Transverse colon (tissue), 4 donors: ENCODE measurements at regions not wholly inside any gene's neighbourhood (a gene's known extent, or its start where the extent isn't known, plus 50 kb on each side); places are given as distances from the start of the nearest gene placed in this dataset.

Experiments
- DNase-seq: peaks from one replicate; pipeline ENCODE4 v3.0.0-alpha.2; 2019
- H3K27ac ChIP-seq, 4 donors: fragments of 200-600 bp; sonication (generic); 2 replicates each; pipeline ENCODE4 v1.5.1; 2016 to 2018; ENCODE audit warnings: inconsistent platforms in 4 of 4
- H3K27me3 ChIP-seq: fragments of 200-600 bp; sonication (generic); 2 replicates; pipeline ENCODE4 v1.5.1; 2017; ENCODE audit warnings: inconsistent platforms
- H3K36me3 ChIP-seq, 4 donors: fragments of 200-600 bp; sonication (generic); 2 replicates each; pipeline ENCODE4 v1.5.1; 2017 to 2019; ENCODE audit warnings: inconsistent platforms in 4 of 4
- H3K4me1 ChIP-seq, 4 donors: fragments of 200-600 bp; sonication (generic); 2 replicates each; pipeline ENCODE4 v1.5.1; 2017 to 2020; ENCODE audit warnings: inconsistent platforms in 4 of 4
- H3K4me3 ChIP-seq, 4 donors: fragments of 200-600 bp; sonication (generic); 1 replicate in 1 of 4; 2 replicates in 3 of 4; pipeline versions ENCODE4 v1.5.1 to v1.6.1; 2017 to 2019; ENCODE audit warnings: inconsistent platforms in 4 of 4
- H3K9me3 ChIP-seq, 2 donors: fragments of 200-600 bp; sonication (generic); 2 replicates each; pipeline ENCODE4 v1.5.1; 2017 to 2019; ENCODE audit warnings: inconsistent platforms in 2 of 2
- CTCF ChIP-seq, 5 experiments: fragments of 200-600 bp in 3 of 5; fragments of 450-650 bp in 2 of 5; sonication (generic) in 3 of 5; IDR thresholded peaks; 1 replicate in 2 of 5; 2 replicates in 3 of 5; pipeline ENCODE4 v1.5.1; 2016 to 2017; ENCODE audit warnings: antibody characterized with exemption in 5 of 5, inconsistent platforms in 3 of 5, mild to moderate bottlenecking in 2 of 5, moderate library complexity in 1 of 5
- EP300 ChIP-seq: sonication (generic); formaldehyde crosslinking; IDR thresholded peaks from one replicate; pipeline ENCODE4 v1.6.1; 2017; ENCODE audit warnings: antibody characterized with exemption, low read depth
- POLR2A ChIP-seq: fragments of 450-650 bp; IDR thresholded peaks from one replicate; pipeline ENCODE4 v1.6.1; 2016; ENCODE audit warnings: antibody characterized with exemption, mild to moderate bottlenecking, moderate library complexity
- POLR2AphosphoS5 ChIP-seq, 3 donors: sonication (generic); formaldehyde crosslinking; IDR thresholded peaks; one replicate each; pipeline ENCODE4 v1.6.1; 2016; ENCODE audit warnings: antibody characterized with exemption in 3 of 3
- WGBS, 2 donors: methylation state at CpG; one replicate each; pipeline ENCODE4 v1.1.5; 2018; ENCODE audit warnings: low coverage in 1 of 2; 5-methylcytosine and 5-hydroxymethylcytosine counted together
- in situ Hi-C, 4 donors: fragments of 200-750 bp; cut with MboI; loops; one replicate each; pipeline versions ENCODE4 v1.15.0 to v1.15.1; 2017; ENCODE audit warnings: low sequenced_read_pairs in 3 of 4, low pct_ligation_motif_present in 1 of 4, low pct_unique_long_range_greater_than_20kb in 1 of 4
- intact Hi-C: fragments of 100-400 bp; cut with DNase I; formaldehyde crosslinking; loops from one replicate; pipeline ENCODE4 v1.15.1; 2023; ENCODE audit warnings: low total_unique reads

DNA sequence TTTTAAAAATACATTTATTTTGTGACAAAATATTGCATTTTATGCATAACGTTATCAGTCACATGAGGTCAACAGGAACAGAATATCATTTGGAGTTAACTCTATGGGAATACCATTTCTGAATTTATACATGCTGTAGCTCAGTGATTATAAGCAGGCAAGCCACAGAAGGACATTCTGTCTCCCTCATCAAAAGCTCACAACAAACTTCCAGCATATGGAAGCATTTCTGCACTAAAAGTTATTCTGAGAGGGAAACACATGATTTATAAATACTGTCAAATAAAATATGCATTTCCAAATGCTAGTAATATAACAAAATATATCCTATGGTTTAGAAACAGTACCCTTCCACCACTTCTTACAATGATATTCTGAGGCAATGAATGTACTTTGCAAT, 854.1 kb upstream of the B3GALT2 start:
- no peak for TF ChIP-seq POLR2AphosphoS5 (IDR thresholded peaks at IDR 0.05)
- TF ChIP-seq POLR2A: no peak
- TF ChIP-seq EP300: no peak
- TF ChIP-seq CTCF (IDR thresholded peaks at IDR 0.05): no peak
- Histone ChIP-seq H3K4me1 (no peaks in the 10 kb centered on the region), H3K27ac (no peak overlapping the region), H3K9me3 (no peaks in the 10 kb centered on the region), H3K36me3 (no peaks in the 10 kb centered on the region), H3K4me3 (no peak overlapping the region), H3K27me3 (no peaks in the 10 kb centered on the region)
- intact Hi-C loops: no loop called here
- in situ Hi-C loops: no loop called here
- DNase-seq: no peak
- WGBS, 2 donors: 69 to 74% methylated on average over 1 of the region's 1 CpG

- DNase-seq: no peak
- in situ Hi-C loops: no loop called here
- Histone ChIP-seq H3K27ac (no peak overlapping the region), H3K4me1 (no peaks in the 10 kb centered on the region), H3K27me3 (no peaks in the 10 kb centered on the region), H3K36me3 (no peaks in the 10 kb centered on the region), H3K9me3 (no peaks in the 10 kb centered on the region), H3K4me3 (no peak overlapping the region)
- intact Hi-C loops: no loop called here
- WGBS, 2 donors: 45 to 64% methylated on average over 1 of the region's 1 CpG
- no peak for TF ChIP-seq EP300
Measured at GRCh38 chr1:194039578-194039977, 853.2 kb upstream of the B3GALT2 start.

DNA sequence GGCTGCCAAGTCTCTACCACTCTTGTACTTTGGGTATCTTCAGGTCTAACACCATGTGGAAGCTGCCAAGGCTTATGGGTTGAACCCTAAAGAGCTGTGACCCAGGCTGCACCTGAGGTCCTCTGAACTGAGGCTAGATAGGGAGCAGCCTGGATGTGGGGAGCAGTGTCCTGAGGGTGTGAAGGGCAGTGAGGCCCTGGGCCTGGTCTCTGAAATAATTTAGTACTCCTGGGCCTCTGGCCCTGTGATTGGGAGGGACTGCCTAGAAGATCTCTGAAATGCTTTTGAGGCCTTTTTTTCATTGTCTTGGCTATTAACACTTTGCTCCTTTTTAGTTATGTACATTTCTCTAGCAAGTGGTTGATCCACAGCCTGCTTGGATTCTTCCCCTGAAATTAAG, 847.2 kb upstream of the B3GALT2 start:
- intact Hi-C loops: no loop called here
- in situ Hi-C loops: no loop called here
- no peak overlapping the region for H3K4me3 ChIP-seq
- TF ChIP-seq POLR2A (no peak), EP300 (no peak), CTCF (IDR thresholded peaks at IDR 0.05) (no peak), POLR2AphosphoS5 (IDR thresholded peaks at IDR 0.05) (no peak)
- no peaks in the 10 kb centered on the region for H3K4me1 ChIP-seq
- H3K36me3 ChIP-seq: no peaks in the 10 kb centered on the region
- no peak for DNase-seq
- H3K27ac ChIP-seq: no peak overlapping the region
- H3K27me3 ChIP-seq: no peaks in the 10 kb centered on the region
- H3K9me3 ChIP-seq: peaks cover 0 to 7% of the 10 kb centered on the region in 2 donors

GRCh38 chr1:194028002-194028401, 841.6 kb upstream of the B3GALT2 start:
- H3K4me1 ChIP-seq: no peaks in the 10 kb centered on the region
- WGBS, 2 donors: 57 to 61% methylated on average over 1 of the region's 1 CpG
- in situ Hi-C loops (no loop called here), intact Hi-C loops (no loop called here)
- peaks cover 0 to 7% of the 10 kb centered on the region in 2 donors for H3K9me3 ChIP-seq
- TF ChIP-seq EP300: no peak
- no peak for TF ChIP-seq POLR2AphosphoS5 (IDR thresholded peaks at IDR 0.05)
- no peak for TF ChIP-seq POLR2A
- no peak for TF ChIP-seq CTCF (IDR thresholded peaks at IDR 0.05)
- no peak overlapping the region for H3K27ac ChIP-seq
- no peak for DNase-seq
- no peak overlapping the region for H3K4me3 ChIP-seq
- H3K27me3 ChIP-seq: no peaks in the 10 kb centered on the region
- H3K36me3 ChIP-seq: no peaks in the 10 kb centered on the region

GRCh38 chr1:194026422-194026821, 840.0 kb upstream of the B3GALT2 start:
- H3K4me3 ChIP-seq: no peak overlapping the region
- H3K4me1 ChIP-seq: no peaks in the 10 kb centered on the region
- H3K27ac ChIP-seq: no peak overlapping the region
- in situ Hi-C loops: no loop called here
- TF ChIP-seq POLR2A: no peak
- TF ChIP-seq EP300: no peak
- TF ChIP-seq POLR2AphosphoS5 (IDR thresholded peaks at IDR 0.05): no peak
- TF ChIP-seq CTCF (IDR thresholded peaks at IDR 0.05): no peak
- DNase-seq: no peak
- H3K36me3 ChIP-seq: no peaks in the 10 kb centered on the region
- WGBS, 2 donors: 85 to 100% methylated on average over 2 to 3 of the region's 3 CpGs
- H3K9me3 ChIP-seq: no peaks in the 10 kb centered on the region
- H3K27me3 ChIP-seq: no peaks in the 10 kb centered on the region
- intact Hi-C loops: no loop called here
